Body of pancreas (tissue), 4 donors: ENCODE measurements at regions not wholly inside any gene's neighbourhood (a gene's known extent, or its start where the extent isn't known, plus 50 kb on each side); places are given as distances from the start of the nearest gene placed in this dataset.

Experiments used
- ATAC-seq: fragments of 150-250 bp; one replicate; pipeline ENCODE4 v1.9.1; 2016
- DNase-seq, 4 donors: peaks; one replicate each; pipeline ENCODE4 v3.0.0-alpha.2; 2019
- H3K27ac ChIP-seq, 4 donors: fragments of 200-600 bp; sonication (generic); 1 replicate in 3 of 4; 2 replicates in 1 of 4; pipeline versions ENCODE4 v1.5.1 to v1.6.1; 2016 to 2019; ENCODE audit warnings: mild to moderate bottlenecking in 1 of 4, mixed read lengths in 1 of 4, moderate library complexity in 1 of 4
- H3K27me3 ChIP-seq, 2 donors: fragments of 200-600 bp; sonication (generic); one replicate each; pipeline ENCODE4 v1.6.0; 2016; ENCODE audit warnings: mild to moderate bottlenecking in 1 of 2
- H3K36me3 ChIP-seq, 2 donors: fragments of 200-600 bp; sonication (generic); replicated peaks in 1 of 2; 2 replicates each; pipeline ENCODE4 v1.5.1; 2016; ENCODE audit warnings: low read depth in 2 of 2; ENCODE audit not compliant: insufficient read depth in 1 of 2
- H3K4me1 ChIP-seq: fragments of 200-600 bp; sonication (generic); one replicate; pipeline ENCODE4 v1.6.0; 2016
- H3K4me3 ChIP-seq, 2 donors: fragments of 200-600 bp; sonication (generic); 1 replicate in 1 of 2; 2 replicates in 1 of 2; pipeline ENCODE4 v1.5.1; 2016 to 2019
- H3K9me3 ChIP-seq, 3 donors: fragments of 200-600 bp; sonication (generic); 1 replicate in 2 of 3; 2 replicates in 1 of 3; pipeline ENCODE4 v1.5.1; 2016
- POLR2A ChIP-seq, 3 donors: fragments of 450-650 bp; IDR thresholded peaks; one replicate each; pipeline ENCODE4 v1.6.1; 2016; ENCODE audit warnings: antibody characterized with exemption in 3 of 3, mild to moderate bottlenecking in 2 of 3
- WGBS, 2 donors: methylation state at CpG; one replicate each; pipeline ENCODE4 v1.1.5; 2017; 5-methylcytosine and 5-hydroxymethylcytosine counted together
- intact Hi-C: fragments of 100-400 bp; cut with DNase I; formaldehyde crosslinking; loops from one replicate; pipeline ENCODE4 v1.15.1; 2023
- TF ChIP-seq, protein P1 (sequence below), 7 experiments: fragments of 450-650 bp in 4 of 7; fragments of 200-600 bp in 3 of 7; sonication (generic) in 3 of 7; IDR thresholded peaks; one replicate each; pipeline ENCODE4 v1.5.1; 2016 to 2019; ENCODE audit warnings: antibody characterized with exemption in 7 of 7

- no peaks in the 10 kb centered on the region for H3K27me3 ChIP-seq
- TF ChIP-seq POLR2A (IDR thresholded peaks at IDR 0.05): no peak
- TF ChIP-seq, protein P1, sequence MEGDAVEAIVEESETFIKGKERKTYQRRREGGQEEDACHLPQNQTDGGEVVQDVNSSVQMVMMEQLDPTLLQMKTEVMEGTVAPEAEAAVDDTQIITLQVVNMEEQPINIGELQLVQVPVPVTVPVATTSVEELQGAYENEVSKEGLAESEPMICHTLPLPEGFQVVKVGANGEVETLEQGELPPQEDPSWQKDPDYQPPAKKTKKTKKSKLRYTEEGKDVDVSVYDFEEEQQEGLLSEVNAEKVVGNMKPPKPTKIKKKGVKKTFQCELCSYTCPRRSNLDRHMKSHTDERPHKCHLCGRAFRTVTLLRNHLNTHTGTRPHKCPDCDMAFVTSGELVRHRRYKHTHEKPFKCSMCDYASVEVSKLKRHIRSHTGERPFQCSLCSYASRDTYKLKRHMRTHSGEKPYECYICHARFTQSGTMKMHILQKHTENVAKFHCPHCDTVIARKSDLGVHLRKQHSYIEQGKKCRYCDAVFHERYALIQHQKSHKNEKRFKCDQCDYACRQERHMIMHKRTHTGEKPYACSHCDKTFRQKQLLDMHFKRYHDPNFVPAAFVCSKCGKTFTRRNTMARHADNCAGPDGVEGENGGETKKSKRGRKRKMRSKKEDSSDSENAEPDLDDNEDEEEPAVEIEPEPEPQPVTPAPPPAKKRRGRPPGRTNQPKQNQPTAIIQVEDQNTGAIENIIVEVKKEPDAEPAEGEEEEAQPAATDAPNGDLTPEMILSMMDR (IDR thresholded peaks at IDR 0.05): no peak
- no peaks in the 10 kb centered on the region for H3K36me3 ChIP-seq
- DNase-seq (peak in 2 of 4 donors; percentile 31 to 46), ATAC-seq (peak; percentile 84)
- 9 to 10% methylated on average over 1 of the region's 1 CpG for WGBS, 2 donors
- peaks cover 15% of the 10 kb centered on the region for H3K4me1 ChIP-seq
- no peak overlapping the region for H3K4me3 ChIP-seq
- H3K27ac ChIP-seq: peak overlapping the region in 2 of 4 donors; percentile 1 to 37
- intact Hi-C loops: no loop called here
- H3K9me3 ChIP-seq: no peaks in the 10 kb centered on the region
Observed at GRCh38 chr14:85172889-85173477, 357.0 kb upstream of the FLRT2 start.

- no peak for TF ChIP-seq POLR2A (IDR thresholded peaks at IDR 0.05)
- no peaks in the 10 kb centered on the region for H3K36me3 ChIP-seq
- 95 to 96% methylated on average over 1 of the region's 1 CpG for WGBS, 2 donors
- DNase-seq (no peak), ATAC-seq (no peak)
- intact Hi-C loops: no loop called here
- no peaks in the 10 kb centered on the region for H3K9me3 ChIP-seq
- H3K27me3 ChIP-seq: no peaks in the 10 kb centered on the region
- H3K4me1 ChIP-seq: peaks cover 15% of the 10 kb centered on the region
- H3K4me3 ChIP-seq: no peak overlapping the region
- H3K27ac ChIP-seq: no peak overlapping the region
Observed at GRCh38 chr14:85175556-85175955, 354.4 kb upstream of the FLRT2 start.

- no peak overlapping the region for H3K27ac ChIP-seq
- H3K4me3 ChIP-seq: no peak overlapping the region
- no peak for TF ChIP-seq POLR2A (IDR thresholded peaks at IDR 0.05)
- TF ChIP-seq, protein P1 (IDR thresholded peaks at IDR 0.05): no peak
- no peaks in the 10 kb centered on the region for H3K4me1 ChIP-seq
- DNase-seq: no peak
- no peaks in the 10 kb centered on the region for H3K27me3 ChIP-seq
- no peak for ATAC-seq
- no peaks in the 10 kb centered on the region for H3K9me3 ChIP-seq
- WGBS, 2 donors: 88 to 90% methylated on average over 2 of the region's 2 CpGs
- H3K36me3 ChIP-seq: no peaks in the 10 kb centered on the region
- intact Hi-C loops: no loop called here
Observed at GRCh38 chr14:85178864-85179263, 351.1 kb upstream of the FLRT2 start.

DNA sequence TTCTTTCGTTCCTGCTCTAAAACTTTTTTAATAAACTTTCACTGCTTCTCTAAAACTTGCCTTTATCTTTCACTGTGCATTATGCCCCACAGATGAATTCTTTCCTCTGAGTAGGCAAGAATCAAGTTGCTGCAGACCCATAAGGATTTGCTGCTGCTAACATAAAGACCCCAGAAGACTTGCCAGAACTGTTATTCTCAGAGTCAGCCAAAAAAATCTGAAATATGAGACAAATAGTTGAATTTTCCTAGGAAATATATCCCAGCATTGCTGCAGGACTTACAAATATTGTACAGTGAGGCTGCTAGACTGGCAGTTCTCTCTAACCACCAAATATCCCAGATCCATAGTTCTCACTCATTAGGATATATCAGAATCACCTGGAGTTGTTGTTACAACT, 349.1 kb upstream of the FLRT2 start:
- no peak overlapping the region for H3K4me3 ChIP-seq
- intact Hi-C loops: no loop called here
- H3K36me3 ChIP-seq: no peaks in the 10 kb centered on the region
- WGBS, 2 donors: 75 to 100% methylated on average over 1 of the region's 1 CpG
- no peak overlapping the region for H3K27ac ChIP-seq
- H3K27me3 ChIP-seq: no peaks in the 10 kb centered on the region
- H3K4me1 ChIP-seq: no peaks in the 10 kb centered on the region
- no peak for ATAC-seq
- no peak for TF ChIP-seq POLR2A (IDR thresholded peaks at IDR 0.05)
- TF ChIP-seq, protein P1 (IDR thresholded peaks at IDR 0.05): no peak
- no peak for DNase-seq
- H3K9me3 ChIP-seq: no peaks in the 10 kb centered on the region

GRCh38 chr14:85182282-85182681, 347.7 kb upstream of the FLRT2 start:
- DNase-seq: no peak
- intact Hi-C loops: no loop called here
- no peak for ATAC-seq
- 75 to 79% methylated on average over 4 of the region's 4 CpGs for WGBS, 2 donors
- no peaks in the 10 kb centered on the region for H3K36me3 ChIP-seq
- no peak overlapping the region for H3K4me3 ChIP-seq
- no peak overlapping the region for H3K27ac ChIP-seq
- no peaks in the 10 kb centered on the region for H3K27me3 ChIP-seq
- no peak for TF ChIP-seq POLR2A (IDR thresholded peaks at IDR 0.05)
- TF ChIP-seq, protein P1 (IDR thresholded peaks at IDR 0.05): no peak
- H3K4me1 ChIP-seq: no peaks in the 10 kb centered on the region
- no peaks in the 10 kb centered on the region for H3K9me3 ChIP-seq
